ENCODE measurements at regions not wholly inside any gene's neighbourhood (a gene's known extent, or its start where the extent isn't known, plus 50 kb on each side); places are given as distances from the start of the nearest gene placed in this dataset.

- Mint-ChIP-seq H3K9me3 (peaks cover 3% of the 10 kb centered on the region), H3K4me3 (no peak overlapping the region), H3K36me3 (ENCODE audit: low read depth) (no peaks in the 10 kb centered on the region), H3K27me3 (ENCODE audit: low read depth) (no peaks in the 10 kb centered on the region), H3K27ac (no peak overlapping the region), H3K4me1 (ENCODE audit: low read depth) (no peaks in the 10 kb centered on the region)
- intact Hi-C loops (cut with micrococcal nuclease) = no loop called here
- DNase-seq = no peak
- CTCF ChIA-PET = no interaction called here
Observed at GRCh38 chr18:44054514-44054913, 626.2 kb upstream of the SETBP1 start.

DNA sequence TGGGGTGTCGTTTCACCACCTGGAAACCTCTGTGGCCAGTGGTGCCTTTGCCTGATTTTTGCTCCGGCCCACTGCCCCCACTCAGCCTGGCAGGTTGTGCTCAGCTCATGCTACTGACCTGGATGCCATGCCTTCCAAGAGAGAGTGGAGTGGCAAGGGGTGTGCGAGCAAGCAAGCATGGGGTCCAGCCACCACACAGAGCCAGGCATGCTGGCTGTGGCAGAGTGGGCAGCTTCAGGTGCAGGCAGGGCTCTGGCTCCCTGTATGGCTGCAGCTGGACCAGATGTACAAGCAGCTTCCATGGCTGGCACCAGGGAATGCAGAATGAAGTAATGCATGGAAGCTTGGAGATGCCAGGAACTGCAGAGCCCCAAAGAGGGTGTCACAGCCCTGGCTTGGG, 620.5 kb upstream of the SETBP1 start:
- CTCF ChIA-PET = no interaction called here
- Mint-ChIP-seq H3K4me1 (ENCODE audit: low read depth) (no peaks in the 10 kb centered on the region), H3K36me3 (ENCODE audit: low read depth) (no peaks in the 10 kb centered on the region), H3K4me3 (no peak overlapping the region), H3K27me3 (ENCODE audit: low read depth) (no peaks in the 10 kb centered on the region), H3K27ac (no peak overlapping the region), H3K9me3 (peaks cover 3% of the 10 kb centered on the region)
- no peak for DNase-seq
- intact Hi-C loops (cut with micrococcal nuclease) = no loop called here

- Mint-ChIP-seq H3K9me3 (peaks cover 3% of the 10 kb centered on the region), H3K4me3 (no peak overlapping the region), H3K27ac (no peak overlapping the region), H3K27me3 (ENCODE audit: low read depth) (no peaks in the 10 kb centered on the region), H3K4me1 (ENCODE audit: low read depth) (no peaks in the 10 kb centered on the region), H3K36me3 (ENCODE audit: low read depth) (no peaks in the 10 kb centered on the region)
- intact Hi-C loops (cut with micrococcal nuclease) = no loop called here
- CTCF ChIA-PET = no interaction called here
- DNase-seq = no peak
Observed at GRCh38 chr18:44061438-44061837, 619.2 kb upstream of the SETBP1 start.

DNA sequence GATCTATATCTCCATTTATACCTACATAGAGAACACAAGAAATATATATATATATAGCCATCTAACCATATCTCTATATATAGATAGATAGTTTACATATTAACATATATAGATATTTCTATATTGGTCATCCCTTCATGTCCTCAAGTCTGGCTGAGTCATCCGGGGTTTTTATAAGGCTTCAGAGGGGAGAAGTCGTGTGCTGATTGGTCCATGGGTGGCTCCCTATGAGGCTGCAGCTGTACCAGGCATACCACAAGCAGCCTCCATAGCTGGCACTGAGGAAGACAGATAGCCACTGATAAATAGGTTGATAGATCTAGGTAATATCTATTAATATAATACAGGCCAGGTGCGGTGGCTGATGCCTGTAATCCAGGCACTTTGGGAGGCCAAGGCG, 618.3 kb upstream of the SETBP1 start:
- Mint-ChIP-seq H3K9me3 (no peaks in the 10 kb centered on the region), H3K4me1 (ENCODE audit: low read depth) (no peaks in the 10 kb centered on the region), H3K4me3 (no peak overlapping the region), H3K27ac (no peak overlapping the region), H3K36me3 (ENCODE audit: low read depth) (no peaks in the 10 kb centered on the region), H3K27me3 (ENCODE audit: low read depth) (no peaks in the 10 kb centered on the region)
- CTCF ChIA-PET = no interaction called here
- no peak for DNase-seq
- intact Hi-C loops (cut with micrococcal nuclease) = no loop called here

DNA sequence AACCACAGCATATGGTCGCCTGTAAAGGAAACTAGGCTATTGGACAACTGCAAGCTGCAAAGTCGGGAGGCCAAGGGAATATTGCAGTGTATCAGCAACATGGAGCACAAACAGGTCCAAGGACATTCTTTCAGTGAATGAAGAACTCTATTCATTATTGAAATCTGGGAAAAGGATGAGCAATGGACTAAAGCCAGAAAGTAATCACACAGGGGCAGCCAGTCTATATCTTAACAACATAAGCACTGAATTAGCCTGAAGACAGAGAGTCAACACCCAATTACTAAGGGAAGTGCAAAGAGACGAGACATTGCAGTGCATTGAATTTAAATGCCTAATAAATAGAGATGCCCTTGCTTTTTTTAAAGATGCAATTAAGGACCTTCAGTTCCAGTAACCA, 615.5 kb upstream of the SETBP1 start:
- DNase-seq = no peak
- CTCF ChIA-PET = no interaction called here
- H3K9me3 Mint-ChIP-seq = no peaks in the 10 kb centered on the region
- intact Hi-C loops (cut with micrococcal nuclease) = no loop called here
- H3K4me1 Mint-ChIP-seq (ENCODE audit: low read depth) = no peaks in the 10 kb centered on the region
- no peak overlapping the region for H3K4me3 Mint-ChIP-seq
- no peaks in the 10 kb centered on the region for H3K36me3 Mint-ChIP-seq (ENCODE audit: low read depth)
- H3K27me3 Mint-ChIP-seq (ENCODE audit: low read depth) = no peaks in the 10 kb centered on the region
- H3K27ac Mint-ChIP-seq = no peak overlapping the region

DNA sequence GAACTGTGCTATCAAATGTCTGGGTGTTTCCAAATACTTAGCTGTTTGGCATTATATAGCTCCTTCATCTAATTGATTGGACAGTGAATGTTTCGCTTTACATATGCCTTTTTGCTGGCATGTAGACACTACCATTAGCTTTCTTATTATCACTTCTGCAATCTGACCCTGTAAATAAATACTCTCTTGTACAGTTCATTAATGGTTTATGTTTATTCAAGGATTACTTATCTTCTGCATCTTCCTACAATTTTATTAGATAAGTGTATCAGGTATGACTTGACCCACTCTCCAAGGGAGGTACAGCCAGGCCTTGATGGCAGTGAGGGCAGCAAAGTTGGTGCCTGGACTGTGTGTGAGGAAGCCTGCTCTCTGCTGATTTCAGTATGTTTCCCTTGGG, 614.1 kb upstream of the SETBP1 start:
- no peak for DNase-seq
- no peaks in the 10 kb centered on the region for H3K36me3 Mint-ChIP-seq (ENCODE audit: low read depth)
- intact Hi-C loops (cut with micrococcal nuclease) = no loop called here
- no peaks in the 10 kb centered on the region for H3K27me3 Mint-ChIP-seq (ENCODE audit: low read depth)
- no peak overlapping the region for H3K4me3 Mint-ChIP-seq
- no peak overlapping the region for H3K27ac Mint-ChIP-seq
- no peaks in the 10 kb centered on the region for H3K9me3 Mint-ChIP-seq
- CTCF ChIA-PET = no interaction called here
- no peaks in the 10 kb centered on the region for H3K4me1 Mint-ChIP-seq (ENCODE audit: low read depth)

DNA sequence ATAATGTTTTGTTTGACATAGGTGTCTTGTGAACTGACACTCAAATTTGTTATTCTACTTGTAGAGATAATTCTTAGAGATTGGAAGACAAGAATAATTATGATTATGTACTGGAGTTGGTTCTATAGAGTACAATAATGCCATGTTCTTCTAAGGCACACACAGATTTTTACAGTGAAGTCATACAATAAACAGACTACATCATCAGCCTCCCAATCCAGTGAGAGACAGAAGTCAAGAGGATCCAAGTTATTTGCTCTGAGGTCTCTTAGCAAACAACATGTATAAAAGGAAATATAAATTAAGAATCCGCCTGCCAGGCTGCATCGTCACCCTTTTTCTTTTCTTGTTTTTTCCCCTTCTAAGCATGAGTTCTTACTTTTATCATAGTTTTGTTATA, 613.5 kb upstream of the SETBP1 start:
- CTCF ChIA-PET = no interaction called here
- no peaks in the 10 kb centered on the region for H3K9me3 Mint-ChIP-seq
- no peaks in the 10 kb centered on the region for H3K4me1 Mint-ChIP-seq (ENCODE audit: low read depth)
- H3K4me3 Mint-ChIP-seq = no peak overlapping the region
- H3K36me3 Mint-ChIP-seq (ENCODE audit: low read depth) = no peaks in the 10 kb centered on the region
- H3K27me3 Mint-ChIP-seq (ENCODE audit: low read depth) = no peaks in the 10 kb centered on the region
- intact Hi-C loops (cut with micrococcal nuclease) = no loop called here
- no peak for DNase-seq
- no peak overlapping the region for H3K27ac Mint-ChIP-seq

GRCh38 chr18:44075038-44075437, 605.6 kb upstream of the SETBP1 start:
- Mint-ChIP-seq H3K9me3 (peaks cover 3% of the 10 kb centered on the region), H3K4me1 (ENCODE audit: low read depth) (no peaks in the 10 kb centered on the region), H3K4me3 (no peak overlapping the region), H3K36me3 (ENCODE audit: low read depth) (no peaks in the 10 kb centered on the region), H3K27me3 (ENCODE audit: low read depth) (no peaks in the 10 kb centered on the region), H3K27ac (no peak overlapping the region)
- intact Hi-C loops (cut with micrococcal nuclease) = no loop called here
- CTCF ChIA-PET = no interaction called here
- DNase-seq = no peak

DNA sequence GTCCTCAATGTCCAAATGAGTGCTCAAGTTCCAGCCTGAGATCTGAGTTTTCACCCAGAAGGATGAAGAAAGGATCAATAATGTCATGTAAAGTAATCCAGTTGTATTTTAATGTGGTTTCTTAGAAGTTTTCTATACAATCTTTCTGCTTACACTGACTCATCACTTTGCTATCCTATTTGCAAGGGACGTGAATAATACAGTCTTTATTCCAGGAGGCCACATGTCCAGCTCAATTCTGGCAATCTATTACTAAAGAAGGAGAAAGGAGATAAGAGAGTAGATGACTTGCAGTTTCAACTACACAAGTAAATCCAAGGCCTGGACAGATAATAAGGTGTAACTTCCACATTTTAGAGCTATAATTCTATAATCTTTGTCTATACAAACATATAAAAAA, 601.1 kb upstream of the SETBP1 start:
- CTCF ChIA-PET = no interaction called here
- no peak overlapping the region for H3K4me3 Mint-ChIP-seq
- DNase-seq = no peak
- peaks cover 7% of the 10 kb centered on the region for H3K9me3 Mint-ChIP-seq
- no peaks in the 10 kb centered on the region for H3K27me3 Mint-ChIP-seq (ENCODE audit: low read depth)
- no peaks in the 10 kb centered on the region for H3K4me1 Mint-ChIP-seq (ENCODE audit: low read depth)
- H3K36me3 Mint-ChIP-seq (ENCODE audit: low read depth) = no peaks in the 10 kb centered on the region
- intact Hi-C loops (cut with micrococcal nuclease) = no loop called here
- no peak overlapping the region for H3K27ac Mint-ChIP-seq

DNA sequence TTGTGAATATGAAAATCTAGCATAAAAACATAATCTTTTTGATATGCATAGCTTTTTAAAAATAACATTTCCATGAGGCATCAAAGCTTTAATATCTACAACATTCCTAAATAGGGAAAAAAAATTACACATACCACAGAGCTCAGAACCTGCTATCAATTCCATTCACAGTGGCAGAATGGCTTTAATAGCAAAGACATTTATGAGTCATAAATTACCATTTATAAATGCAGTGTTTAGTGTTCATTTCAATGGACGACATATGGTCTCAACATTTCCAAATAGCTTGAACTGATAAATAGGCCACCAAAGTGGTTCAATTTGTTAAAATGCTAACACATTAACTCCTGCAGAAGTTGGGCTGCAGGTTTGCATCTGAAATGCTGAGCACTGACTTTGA, 600.6 kb upstream of the SETBP1 start:
- DNase-seq = no peak
- Mint-ChIP-seq H3K27ac (no peak overlapping the region), H3K36me3 (ENCODE audit: low read depth) (no peaks in the 10 kb centered on the region), H3K4me1 (ENCODE audit: low read depth) (no peaks in the 10 kb centered on the region), H3K4me3 (no peak overlapping the region), H3K27me3 (ENCODE audit: low read depth) (no peaks in the 10 kb centered on the region), H3K9me3 (peaks cover 6% of the 10 kb centered on the region)
- intact Hi-C loops (cut with micrococcal nuclease) = no loop called here
- CTCF ChIA-PET = no interaction called here

- H3K4me1 Mint-ChIP-seq (ENCODE audit: low read depth) = no peaks in the 10 kb centered on the region
- no peak for DNase-seq
- no peak overlapping the region for H3K4me3 Mint-ChIP-seq
- H3K9me3 Mint-ChIP-seq = peaks cover 4% of the 10 kb centered on the region
- no peaks in the 10 kb centered on the region for H3K36me3 Mint-ChIP-seq (ENCODE audit: low read depth)
- CTCF ChIA-PET = no interaction called here
- no peaks in the 10 kb centered on the region for H3K27me3 Mint-ChIP-seq (ENCODE audit: low read depth)
- H3K27ac Mint-ChIP-seq = no peak overlapping the region
- intact Hi-C loops (cut with micrococcal nuclease) = no loop called here
Observed at GRCh38 chr18:44089732-44090131, 591.0 kb upstream of the SETBP1 start.

GRCh38 chr18:44090453-44090852, 590.2 kb upstream of the SETBP1 start:
- CTCF ChIA-PET = no interaction called here
- Mint-ChIP-seq H3K9me3 (peaks cover 6% of the 10 kb centered on the region), H3K27ac (no peak overlapping the region), H3K4me3 (no peak overlapping the region), H3K4me1 (ENCODE audit: low read depth) (no peaks in the 10 kb centered on the region), H3K27me3 (ENCODE audit: low read depth) (no peaks in the 10 kb centered on the region), H3K36me3 (ENCODE audit: low read depth) (no peaks in the 10 kb centered on the region)
- DNase-seq = no peak
- intact Hi-C loops (cut with micrococcal nuclease) = no loop called here

- H3K4me1 Mint-ChIP-seq (ENCODE audit: low read depth) = no peaks in the 10 kb centered on the region
- intact Hi-C loops (cut with micrococcal nuclease) = no loop called here
Observed at GRCh38 chr18:44093253-44093652, 587.4 kb upstream of the SETBP1 start.

GRCh38 chr18:44096016-44096415, 584.7 kb upstream of the SETBP1 start:
- H3K36me3 Mint-ChIP-seq (ENCODE audit: low read depth) = no peaks in the 10 kb centered on the region
- peaks cover 10% of the 10 kb centered on the region for H3K9me3 Mint-ChIP-seq
- intact Hi-C loops (cut with micrococcal nuclease) = no loop called here
- H3K4me3 Mint-ChIP-seq = no peak overlapping the region
- no peaks in the 10 kb centered on the region for H3K4me1 Mint-ChIP-seq (ENCODE audit: low read depth)
- no peak overlapping the region for H3K27ac Mint-ChIP-seq
- no peaks in the 10 kb centered on the region for H3K27me3 Mint-ChIP-seq (ENCODE audit: low read depth)
- CTCF ChIA-PET = no interaction called here
- DNase-seq = no peak

More at GRCh38 chr18:44093253-44093652, 587.4 kb upstream of the SETBP1 start:
- CTCF ChIA-PET = no interaction called here
- H3K9me3 Mint-ChIP-seq = peaks cover 8% of the 10 kb centered on the region
- no peak overlapping the region for H3K4me3 Mint-ChIP-seq
- H3K36me3 Mint-ChIP-seq (ENCODE audit: low read depth) = no peaks in the 10 kb centered on the region
- H3K27me3 Mint-ChIP-seq (ENCODE audit: low read depth) = no peaks in the 10 kb centered on the region
- DNase-seq = no peak
- H3K27ac Mint-ChIP-seq = no peak overlapping the region
